KMS-11 (cell line): ENCODE measurements at regions not wholly inside any gene's neighbourhood (a gene's known extent, or its start where the extent isn't known, plus 50 kb on each side); places are given as distances from the start of the nearest gene placed in this dataset.

ENCODE experiments used
- H2AFZ ChIP-seq: fragments of 200-600 bp; sonication (generic); 2 replicates; pipeline ENCODE4 v1.6.1; 2016; ENCODE audit warnings: antibody characterized with exemption, mixed run types, low read depth
- H3K27ac ChIP-seq: fragments of 200-600 bp; sonication (generic); 2 replicates; pipeline ENCODE4 v1.6.1; 2016; ENCODE audit warnings: mild to moderate bottlenecking, mixed run types
- H3K27me3 ChIP-seq: fragments of 200-600 bp; sonication (generic); 2 replicates; pipeline ENCODE4 v1.6.1; 2017; ENCODE audit warnings: mild to moderate bottlenecking, low read depth, mixed run types, moderate library complexity; ENCODE audit not compliant: insufficient read depth
- H3K36me3 ChIP-seq: fragments of 200-600 bp; sonication (generic); 2 replicates; pipeline ENCODE4 v1.6.1; 2017; ENCODE audit warnings: mild to moderate bottlenecking, mixed run types; ENCODE audit not compliant: insufficient read depth
- H3K4me1 ChIP-seq: fragments of 200-600 bp; sonication (generic); 2 replicates; pipeline ENCODE4 v1.6.1; 2016; ENCODE audit warnings: mild to moderate bottlenecking, low read depth, mixed run types; ENCODE audit not compliant: poor library complexity, severe bottlenecking
- H3K4me2 ChIP-seq: fragments of 200-600 bp; sonication (generic); 2 replicates; pipeline ENCODE4 v1.7.0; 2016; ENCODE audit warnings: mild to moderate bottlenecking, mixed run types
- H3K4me3 ChIP-seq: fragments of 200-600 bp; sonication (generic); IDR thresholded peaks from 2 replicates; pipeline ENCODE4 v1.6.1; 2017; ENCODE audit warnings: low read depth, low read length, mixed read lengths; ENCODE audit not compliant: insufficient read depth
- H3K79me2 ChIP-seq: fragments of 200-600 bp; sonication (generic); 2 replicates; pipeline ENCODE4 v1.6.1; 2016; ENCODE audit warnings: low read depth, mixed run types; ENCODE audit not compliant: insufficient read depth
- H3K9ac ChIP-seq: fragments of 200-600 bp; sonication (generic); 2 replicates; pipeline ENCODE4 v1.6.1; 2016; ENCODE audit warnings: mild to moderate bottlenecking, mixed run types
- H4K20me1 ChIP-seq: fragments of 200-600 bp; sonication (generic); 2 replicates; pipeline ENCODE4 v1.6.1; 2016; ENCODE audit warnings: mild to moderate bottlenecking, mixed run types; ENCODE audit not compliant: insufficient read depth
- CTCF ChIP-seq: fragments of 200-600 bp; sonication (generic); conservative IDR thresholded peaks from 2 replicates; pipeline ENCODE4 v1.6.1; 2017; ENCODE audit warnings: low read depth, mild to moderate bottlenecking, antibody characterized with exemption, low read length, moderate library complexity, mixed read lengths

- Histone ChIP-seq H3K4me1 (no peaks in the 10 kb centered on the region), H3K27me3 (no peaks in the 10 kb centered on the region), H3K36me3 (no peaks in the 10 kb centered on the region), H3K79me2 (no peaks in the 10 kb centered on the region), H3K4me3 (no peak overlapping the region), H3K4me2 (no peak overlapping the region), H4K20me1 (no peaks in the 10 kb centered on the region), H3K27ac (no peak overlapping the region), H2AFZ (no peak overlapping the region), H3K9ac (no peak overlapping the region)
- TF ChIP-seq CTCF: no peak
These were observed 117.4 kb upstream of the TMEM45B start for GRCh38 chr11:129698212-129698611.

- TF ChIP-seq CTCF: no peak
- Histone ChIP-seq H3K36me3 (no peaks in the 10 kb centered on the region), H3K27ac (no peak overlapping the region), H2AFZ (no peak overlapping the region), H3K4me2 (no peak overlapping the region), H4K20me1 (no peaks in the 10 kb centered on the region), H3K4me3 (no peak overlapping the region), H3K27me3 (no peaks in the 10 kb centered on the region), H3K4me1 (no peaks in the 10 kb centered on the region), H3K79me2 (no peaks in the 10 kb centered on the region), H3K9ac (no peak overlapping the region)
These were observed 115.8 kb upstream of the TMEM45B start for GRCh38 chr11:129699711-129700304.

GRCh38 chr11:129700701-129701100 lies 114.9 kb upstream of the TMEM45B start:
- Histone ChIP-seq H3K27me3 (no peaks in the 10 kb centered on the region), H3K79me2 (no peaks in the 10 kb centered on the region), H3K36me3 (no peaks in the 10 kb centered on the region), H3K27ac (no peak overlapping the region), H3K9ac (no peak overlapping the region), H3K4me3 (no peak overlapping the region), H3K4me1 (no peaks in the 10 kb centered on the region), H3K4me2 (no peak overlapping the region), H4K20me1 (no peaks in the 10 kb centered on the region), H2AFZ (no peak overlapping the region)
- no peak for TF ChIP-seq CTCF

- H3K27ac ChIP-seq: no peak overlapping the region
- H2AFZ ChIP-seq: no peak overlapping the region
- no peak overlapping the region for H3K9ac ChIP-seq
- no peaks in the 10 kb centered on the region for H3K79me2 ChIP-seq
- no peak overlapping the region for H3K4me3 ChIP-seq
- TF ChIP-seq CTCF: no peak
- H3K27me3 ChIP-seq: no peaks in the 10 kb centered on the region
- no peaks in the 10 kb centered on the region for H3K36me3 ChIP-seq
- no peak overlapping the region for H3K4me2 ChIP-seq
- H4K20me1 ChIP-seq: no peaks in the 10 kb centered on the region
- H3K4me1 ChIP-seq: no peaks in the 10 kb centered on the region
These were observed 113.9 kb upstream of the TMEM45B start for GRCh38 chr11:129701706-129702105.
